AG04450 (cell line): ENCODE measurements at regions not wholly inside any gene's neighbourhood (a gene's known extent, or its start where the extent isn't known, plus 50 kb on each side); places are given as distances from the start of the nearest gene placed in this dataset.

Source experiments
- CTCF ChIA-PET: fragments of 300-600, 350-600 bp; formaldehyde crosslinking; extraction: SDS; loops from one replicate; lab custom pipeline; 2022; ENCODE audit warnings: antibody characterized with exemption, inconsistent platforms; lab: Charles Lee
- POLR2A ChIA-PET: fragments of 350-600 bp; formaldehyde crosslinking; extraction: SDS; loops from one replicate; lab custom pipeline; 2021; ENCODE audit warnings: antibody characterized with exemption, inconsistent platforms; lab: Yijun Ruan, JAX
- DNase-seq: peaks from one replicate; pipeline ENCODE4 v3.0.0-alpha.2; 2011; ENCODE audit warnings: low read depth, low spot score
- H3K27ac ChIP-seq: one replicate; pipeline ENCODE4 v1.5.1; 2012; ENCODE audit warnings: low read depth, low read length, control low read depth
- H3K27me3 ChIP-seq: one replicate; pipeline ENCODE4 v1.6.0; 2012; ENCODE audit warnings: low read length; ENCODE audit not compliant: control insufficient read depth, insufficient read depth
- H3K4me3 ChIP-seq: 2 replicates; pipeline ENCODE4 v1.5.1; 2011; ENCODE audit warnings: mild to moderate bottlenecking, low read depth, low read length, control low read depth
- H3K9me3 ChIP-seq: 2 replicates; pipeline ENCODE4 v1.5.1; 2012; ENCODE audit warnings: low read length; ENCODE audit not compliant: control insufficient read depth, insufficient read depth
- CTCF ChIP-seq: IDR thresholded peaks from 2 replicates; pipeline ENCODE4 v1.5.1; 2011; ENCODE audit warnings: low read depth, low read length, control low read depth, inconsistent platforms

- POLR2A ChIA-PET, result no interaction called here
- TF ChIP-seq CTCF, result no peak
- H3K4me3 ChIP-seq, result no peak overlapping the region
These were observed 268.9 kb upstream of the HS3ST5 start for GRCh38 chr6:114611696-114612095.

GRCh38 chr6:114608091-114608490, 265.3 kb upstream of the HS3ST5 start:
- H3K4me3 ChIP-seq, result no peak overlapping the region
- POLR2A ChIA-PET, result no interaction called here
- no peak overlapping the region for H3K27ac ChIP-seq
- CTCF ChIA-PET, result no interaction called here
- no peak for TF ChIP-seq CTCF
- no peaks in the 10 kb centered on the region for H3K27me3 ChIP-seq
- DNase-seq, result no peak
- H3K9me3 ChIP-seq, result no peaks in the 10 kb centered on the region

More at GRCh38 chr6:114611696-114612095, 268.9 kb upstream of the HS3ST5 start:
- Histone ChIP-seq H3K27ac (no peak overlapping the region), H3K9me3 (no peaks in the 10 kb centered on the region), H3K27me3 (no peaks in the 10 kb centered on the region)
- CTCF ChIA-PET, result no interaction called here
- DNase-seq, result no peak

- TF ChIP-seq CTCF, result no peak
- ChIA-PET POLR2A (no interaction called here), CTCF (no interaction called here)
- Histone ChIP-seq H3K9me3 (no peaks in the 10 kb centered on the region), H3K27ac (no peak overlapping the region), H3K27me3 (no peaks in the 10 kb centered on the region), H3K4me3 (no peak overlapping the region)
- no peak for DNase-seq
These were observed 262.8 kb upstream of the HS3ST5 start for GRCh38 chr6:114605656-114606055.

- Histone ChIP-seq H3K9me3 (no peaks in the 10 kb centered on the region), H3K27me3 (no peaks in the 10 kb centered on the region), H3K4me3 (no peak overlapping the region), H3K27ac (no peak overlapping the region)
- ChIA-PET POLR2A (no interaction called here), CTCF (no interaction called here)
- TF ChIP-seq CTCF, result no peak
- no peak for DNase-seq
These were observed 257.6 kb upstream of the HS3ST5 start for GRCh38 chr6:114600381-114600780.

- ChIA-PET CTCF (no interaction called here), POLR2A (no interaction called here)
- no peaks in the 10 kb centered on the region for H3K27me3 ChIP-seq
- no peak overlapping the region for H3K27ac ChIP-seq
- no peak for TF ChIP-seq CTCF
- H3K4me3 ChIP-seq, result no peak overlapping the region
- DNase-seq, result no peak
- peaks cover 2% of the 10 kb centered on the region for H3K9me3 ChIP-seq
These were observed 252.8 kb upstream of the HS3ST5 start for GRCh38 chr6:114595591-114595990.
